Activated naive CD4-positive, alpha-beta T cell treated with anti-CD3 and anti-CD28 coated beads, Interleukin-2, amount 50 U/mL, for 24 hours (primary cell): ENCODE measurements at regions not wholly inside any gene's neighbourhood (a gene's known extent, or its start where the extent isn't known, plus 50 kb on each side); places are given as distances from the start of the nearest gene placed in this dataset.
"Not testable (repeated sequence)": the region's sequence is repeated elsewhere in the genome, so short reads cannot be mapped to it uniquely, and the experiment has no call there.

ENCODE experiments used
- H3K27ac Mint-ChIP-seq: one replicate; pipeline ENCODE4 v1.8.0; 2021; ENCODE audit warnings: mild to moderate bottlenecking, mixed read lengths
- H3K27me3 Mint-ChIP-seq: one replicate; pipeline ENCODE4 v1.8.0; 2021; ENCODE audit warnings: mixed read lengths
- H3K36me3 Mint-ChIP-seq: one replicate; pipeline ENCODE4 v1.8.0; 2021; ENCODE audit warnings: mixed read lengths
- H3K4me1 Mint-ChIP-seq: one replicate; pipeline ENCODE4 v1.8.0; 2021; ENCODE audit warnings: mixed read lengths
- H3K4me3 Mint-ChIP-seq: one replicate; pipeline ENCODE4 v1.8.0; 2021; ENCODE audit warnings: mild to moderate bottlenecking, mixed read lengths
- H3K9me3 Mint-ChIP-seq: one replicate; pipeline ENCODE4 v1.8.0; 2021; ENCODE audit warnings: mixed read lengths

DNA sequence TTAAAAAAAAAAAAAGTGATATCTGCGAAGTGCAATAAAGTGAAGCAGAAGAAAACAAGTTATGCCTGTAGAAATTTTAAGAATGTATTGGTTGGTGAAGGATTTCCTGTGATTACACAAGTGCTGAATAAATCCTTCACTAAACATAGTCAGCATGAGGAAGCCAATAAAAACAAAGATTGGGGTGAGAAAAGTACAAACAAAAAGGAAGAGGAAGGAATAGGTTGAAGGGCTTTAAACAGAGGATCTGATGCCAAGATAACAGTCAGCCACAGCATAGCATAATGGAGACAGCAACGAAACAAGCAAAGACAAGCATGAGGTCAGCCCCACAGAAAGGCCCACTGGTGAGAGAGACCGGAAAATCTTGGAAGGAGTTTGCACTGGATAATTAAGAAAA lies 372.2 kb downstream of the ADAM29 start:
- Mint-ChIP-seq H3K27ac (no peak overlapping the region), H3K36me3 (no peaks in the 10 kb centered on the region), H3K9me3 (peaks cover 12% of the 10 kb centered on the region), H3K4me1 (no peaks in the 10 kb centered on the region), H3K27me3 (no peaks in the 10 kb centered on the region), H3K4me3 (no peak overlapping the region)

DNA sequence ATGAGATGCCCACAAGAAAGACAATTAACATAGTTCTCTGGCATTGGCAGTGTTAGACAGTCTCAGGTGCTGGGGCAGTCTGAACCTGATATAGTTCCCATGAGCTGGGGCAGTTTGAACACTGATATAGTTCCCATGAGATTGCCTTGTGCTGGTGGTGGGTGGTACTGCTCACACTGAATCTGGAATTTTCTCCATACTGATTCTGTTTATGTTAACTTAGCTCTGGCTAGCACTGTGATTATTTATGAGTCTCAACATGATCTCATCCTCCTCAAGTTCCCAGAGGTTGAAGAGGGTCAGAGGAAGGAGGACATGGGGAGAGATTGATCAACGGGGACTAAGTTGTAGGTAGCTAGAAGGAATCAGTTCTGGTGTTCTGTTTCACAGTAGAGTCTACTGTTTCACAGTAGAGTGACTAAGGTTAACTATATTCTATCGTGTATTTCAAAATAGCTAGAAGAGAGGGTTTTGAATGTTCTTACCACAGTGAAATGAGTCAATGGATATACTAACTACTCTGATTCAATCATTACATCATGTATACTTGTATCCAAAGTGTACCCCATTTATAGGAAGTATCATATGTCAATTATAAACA lies 379.9 kb downstream of the ADAM29 start:
- Mint-ChIP-seq H3K36me3 (no peaks in the 10 kb centered on the region), H3K27ac (no peak overlapping the region), H3K4me1 (no peaks in the 10 kb centered on the region), H3K27me3 (no peaks in the 10 kb centered on the region), H3K4me3 (no peak overlapping the region), H3K9me3 (no peaks in the 10 kb centered on the region)

DNA sequence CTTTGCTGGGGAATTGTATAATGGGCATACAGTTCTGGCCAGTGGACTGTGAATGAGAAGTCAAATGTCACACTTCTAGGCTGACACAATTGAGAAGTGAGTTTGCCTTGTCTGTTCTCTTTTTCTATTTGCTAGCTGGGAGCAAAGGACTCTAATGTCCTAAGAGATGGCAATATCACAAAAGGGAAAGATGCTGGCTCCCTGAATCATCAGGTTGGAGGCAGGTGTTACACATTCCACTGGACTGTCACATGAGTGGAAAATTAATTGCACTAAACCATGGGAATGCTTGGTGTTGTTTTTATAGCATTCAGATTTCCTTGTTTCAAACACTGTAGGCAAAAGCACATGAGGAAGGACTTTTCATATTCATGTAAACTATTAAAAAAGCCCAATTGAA lies 388.3 kb downstream of the ADAM29 start:
- Mint-ChIP-seq H3K4me3 (no peak overlapping the region), H3K4me1 (no peaks in the 10 kb centered on the region), H3K36me3 (no peaks in the 10 kb centered on the region), H3K27ac (no peak overlapping the region), H3K27me3 (no peaks in the 10 kb centered on the region), H3K9me3 (no peaks in the 10 kb centered on the region)

DNA sequence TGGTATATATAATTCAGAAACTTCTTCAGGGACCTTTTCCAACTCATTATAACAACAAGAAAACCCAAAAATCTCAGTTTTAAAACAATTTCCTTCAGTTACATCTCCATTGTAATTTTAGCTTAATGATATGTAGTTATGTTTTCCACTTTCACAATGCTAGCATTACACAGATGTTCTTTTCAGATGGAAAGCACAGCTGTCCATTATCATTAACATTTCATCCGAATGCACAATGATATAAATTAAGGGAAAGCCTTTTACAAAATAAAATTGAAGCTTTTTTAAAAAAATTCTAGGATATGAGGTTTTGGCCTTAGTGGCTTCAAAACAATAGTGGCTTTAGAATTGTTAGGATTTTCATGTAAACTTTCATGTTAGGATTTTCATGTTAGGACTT lies 389.2 kb downstream of the ADAM29 start:
- no peak overlapping the region for H3K27ac Mint-ChIP-seq
- H3K27me3 Mint-ChIP-seq = no peaks in the 10 kb centered on the region
- no peaks in the 10 kb centered on the region for H3K9me3 Mint-ChIP-seq
- H3K4me1 Mint-ChIP-seq = no peaks in the 10 kb centered on the region
- no peak overlapping the region for H3K4me3 Mint-ChIP-seq
- H3K36me3 Mint-ChIP-seq = no peaks in the 10 kb centered on the region

DNA sequence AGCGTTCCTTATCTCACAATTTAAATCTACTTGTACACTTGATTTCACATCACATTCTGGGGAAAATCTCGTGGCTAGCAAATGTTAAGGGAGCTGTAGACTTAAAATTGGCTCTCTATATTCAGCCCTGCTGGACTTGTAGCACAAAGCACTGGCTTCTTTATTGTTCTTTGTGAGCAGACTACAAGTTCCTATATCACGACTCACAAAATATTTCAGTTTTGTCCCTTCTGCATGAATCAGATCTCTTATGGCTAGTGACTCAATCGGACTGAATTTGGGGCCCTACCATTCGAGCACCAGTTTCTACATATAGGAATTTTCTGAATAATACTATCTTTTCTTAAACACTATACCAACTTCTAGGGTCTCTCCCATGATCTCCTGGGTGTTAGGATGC lies 390.1 kb downstream of the ADAM29 start:
- no peak overlapping the region for H3K4me3 Mint-ChIP-seq

DNA sequence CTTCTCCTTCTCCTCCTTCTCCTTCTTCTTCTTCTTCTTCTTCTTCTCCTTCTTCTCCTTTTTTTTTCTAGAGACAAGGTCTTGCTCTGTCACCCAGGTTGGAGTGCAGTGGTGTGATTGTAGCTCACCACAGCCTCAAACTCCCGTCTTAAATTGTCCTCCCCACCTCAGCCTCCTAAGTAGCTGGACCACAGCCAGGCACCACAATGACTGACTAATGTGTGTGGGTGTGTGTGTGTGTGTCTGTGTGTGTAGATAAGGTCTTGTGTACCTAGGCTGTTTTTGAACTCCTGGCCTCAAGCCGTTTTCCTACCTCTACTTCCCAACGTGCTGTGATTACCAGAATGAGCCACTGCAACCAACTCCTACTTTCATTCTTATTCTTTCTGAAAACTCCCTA lies 390.9 kb downstream of the ADAM29 start:
- Mint-ChIP-seq H3K9me3 (no peaks in the 10 kb centered on the region), H3K4me3 (no peak overlapping the region), H3K27ac (no peak overlapping the region), H3K27me3 (no peaks in the 10 kb centered on the region), H3K36me3 (no peaks in the 10 kb centered on the region), H3K4me1 (no peaks in the 10 kb centered on the region)

More for the DNA sequence above, 390.1 kb downstream of the ADAM29 start:
- Mint-ChIP-seq H3K36me3 (no peaks in the 10 kb centered on the region), H3K4me1 (no peaks in the 10 kb centered on the region), H3K27me3 (no peaks in the 10 kb centered on the region), H3K9me3 (no peaks in the 10 kb centered on the region), H3K27ac (no peak overlapping the region)

DNA sequence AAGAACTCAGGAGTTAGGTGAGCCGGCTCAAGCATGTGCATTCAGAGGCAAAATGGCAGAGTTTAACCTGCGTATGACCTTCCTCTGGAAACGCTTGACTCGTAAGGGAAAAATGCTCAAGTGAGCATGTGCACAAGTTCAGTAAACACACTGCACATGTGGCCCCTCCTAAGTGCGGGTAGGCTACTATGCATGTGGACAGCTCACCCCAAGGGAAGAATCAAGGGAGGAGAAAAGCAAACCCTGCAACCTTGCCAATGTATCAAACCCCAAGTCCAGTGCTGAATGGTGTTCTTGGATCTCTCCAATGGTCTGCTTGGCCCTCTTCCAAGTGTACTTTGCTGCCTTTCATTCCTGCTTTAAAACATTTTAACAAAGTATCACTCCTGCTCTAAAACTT lies 407.1 kb downstream of the ADAM29 start:
- peaks cover 5% of the 10 kb centered on the region for H3K9me3 Mint-ChIP-seq
- H3K27me3 Mint-ChIP-seq = no peaks in the 10 kb centered on the region
- H3K36me3 Mint-ChIP-seq = no peaks in the 10 kb centered on the region
- H3K27ac Mint-ChIP-seq = no peak overlapping the region
- no peak overlapping the region for H3K4me3 Mint-ChIP-seq
- H3K4me1 Mint-ChIP-seq = no peaks in the 10 kb centered on the region

DNA sequence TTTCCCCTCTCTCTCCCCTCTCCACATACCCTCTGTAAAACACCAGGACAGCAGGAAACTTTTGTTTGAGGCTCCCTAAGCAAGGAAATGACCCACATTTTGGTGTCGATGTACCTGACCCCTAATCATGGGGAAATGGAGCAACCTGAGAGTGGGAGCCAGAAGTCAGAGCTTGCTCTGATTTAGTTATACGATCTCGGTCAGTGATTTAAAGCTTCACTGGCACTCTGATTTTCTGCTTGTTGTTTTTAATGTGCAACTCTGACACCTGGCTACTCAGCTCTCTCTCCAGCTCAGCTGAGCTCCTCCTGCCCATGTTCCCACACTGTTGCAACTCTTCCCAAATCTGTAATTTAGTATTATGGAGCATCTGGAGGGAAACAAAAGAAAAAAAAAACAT lies 408.6 kb downstream of the ADAM29 start:
- peaks cover 5% of the 10 kb centered on the region for H3K9me3 Mint-ChIP-seq
- H3K36me3 Mint-ChIP-seq = no peaks in the 10 kb centered on the region
- H3K4me1 Mint-ChIP-seq = no peaks in the 10 kb centered on the region
- no peaks in the 10 kb centered on the region for H3K27me3 Mint-ChIP-seq
- no peak overlapping the region for H3K27ac Mint-ChIP-seq
- no peak overlapping the region for H3K4me3 Mint-ChIP-seq

DNA sequence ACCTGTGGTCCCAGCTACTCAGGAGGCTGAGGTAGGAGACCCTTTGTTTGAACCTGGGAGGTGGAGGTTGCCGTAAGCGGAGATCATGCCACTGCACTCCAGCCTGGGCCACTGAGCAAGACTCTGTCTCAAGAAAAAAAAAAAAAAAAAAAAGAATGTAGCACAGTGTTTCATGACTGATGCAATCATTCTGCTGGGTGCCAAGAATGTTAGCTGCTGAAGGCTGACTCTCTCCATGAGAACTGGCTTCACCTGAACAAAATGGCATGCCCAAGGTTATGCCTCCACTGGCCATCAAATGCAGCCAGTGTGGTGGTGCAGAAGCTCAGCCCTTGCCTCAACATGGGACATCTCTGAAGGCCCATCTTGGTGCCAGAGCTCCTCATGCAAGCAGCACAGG lies 412.1 kb downstream of the ADAM29 start:
- Mint-ChIP-seq H3K4me1 (no peaks in the 10 kb centered on the region), H3K9me3 (no peaks in the 10 kb centered on the region), H3K4me3 (no peak overlapping the region), H3K36me3 (no peaks in the 10 kb centered on the region), H3K27me3 (no peaks in the 10 kb centered on the region), H3K27ac (no peak overlapping the region)

DNA sequence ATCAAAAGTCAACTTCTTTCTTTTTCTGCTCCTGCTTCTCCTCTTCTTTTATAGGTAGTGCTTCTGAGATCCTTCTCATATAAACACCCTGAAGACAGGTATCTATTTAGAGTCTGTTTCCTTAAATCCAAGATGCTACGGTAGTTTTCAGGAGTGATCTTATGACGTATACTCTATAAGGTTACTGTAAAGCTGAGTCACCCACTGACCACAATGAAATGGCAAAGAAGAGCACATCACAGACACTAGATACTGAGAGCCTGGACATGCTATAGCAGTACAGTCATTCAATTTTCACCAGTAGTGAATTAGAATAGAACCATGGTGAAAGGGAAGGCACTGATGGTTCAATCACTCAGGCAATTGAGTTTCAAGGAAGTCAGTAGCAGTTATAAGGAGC lies 412.5 kb downstream of the ADAM29 start:
- H3K4me3 Mint-ChIP-seq = no peak overlapping the region
- no peak overlapping the region for H3K27ac Mint-ChIP-seq
- no peaks in the 10 kb centered on the region for H3K27me3 Mint-ChIP-seq
- H3K9me3 Mint-ChIP-seq = no peaks in the 10 kb centered on the region
- no peaks in the 10 kb centered on the region for H3K36me3 Mint-ChIP-seq
- no peaks in the 10 kb centered on the region for H3K4me1 Mint-ChIP-seq

DNA sequence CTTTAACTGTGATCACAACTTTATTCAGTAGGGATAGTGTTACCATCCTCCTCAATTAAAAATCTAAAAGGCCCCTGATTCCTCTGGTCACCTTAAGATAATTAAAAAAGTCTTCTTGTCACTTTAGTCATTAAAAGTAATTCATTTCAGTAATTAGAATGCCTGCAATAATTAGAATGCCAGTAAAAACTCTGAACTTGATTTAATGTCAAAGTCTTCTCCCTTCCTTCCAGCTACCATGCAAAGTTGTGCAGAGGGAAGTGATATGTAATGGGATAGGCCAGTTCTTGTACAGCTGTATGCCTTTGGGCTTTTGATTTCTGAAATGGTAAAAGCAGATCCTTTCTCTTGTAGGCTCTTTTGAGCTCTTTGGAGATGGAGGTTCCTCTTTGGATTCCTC lies 417.2 kb downstream of the ADAM29 start:
- no peaks in the 10 kb centered on the region for H3K4me1 Mint-ChIP-seq
- peaks cover 1% of the 10 kb centered on the region for H3K9me3 Mint-ChIP-seq
- H3K27me3 Mint-ChIP-seq = no peaks in the 10 kb centered on the region
- H3K36me3 Mint-ChIP-seq = no peaks in the 10 kb centered on the region
- no peak overlapping the region for H3K4me3 Mint-ChIP-seq
- H3K27ac Mint-ChIP-seq = no peak overlapping the region

DNA sequence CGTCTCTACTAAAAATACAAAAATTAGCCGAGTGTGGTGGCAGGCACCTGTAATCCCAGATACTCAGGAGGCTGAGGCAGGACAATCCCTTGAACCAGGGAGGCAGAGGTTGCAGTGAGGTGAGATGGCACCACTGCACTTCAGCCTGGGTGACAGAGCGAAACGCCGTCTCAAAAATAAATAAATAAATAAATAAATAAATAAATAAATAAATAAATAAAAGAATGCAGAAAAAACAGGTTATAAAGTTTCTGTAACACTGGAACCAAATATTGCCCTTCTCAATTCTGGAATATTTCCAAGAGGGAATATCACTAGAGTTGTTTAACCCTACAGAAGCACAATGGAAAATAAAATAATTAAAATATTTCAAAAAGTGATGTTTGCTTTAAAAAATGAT lies 418.4 kb downstream of the ADAM29 start:
- H3K36me3 Mint-ChIP-seq, H3K4me1 Mint-ChIP-seq, H3K4me3 Mint-ChIP-seq, H3K27me3 Mint-ChIP-seq, H3K27ac Mint-ChIP-seq, H3K9me3 Mint-ChIP-seq: not testable (repeated sequence)

DNA sequence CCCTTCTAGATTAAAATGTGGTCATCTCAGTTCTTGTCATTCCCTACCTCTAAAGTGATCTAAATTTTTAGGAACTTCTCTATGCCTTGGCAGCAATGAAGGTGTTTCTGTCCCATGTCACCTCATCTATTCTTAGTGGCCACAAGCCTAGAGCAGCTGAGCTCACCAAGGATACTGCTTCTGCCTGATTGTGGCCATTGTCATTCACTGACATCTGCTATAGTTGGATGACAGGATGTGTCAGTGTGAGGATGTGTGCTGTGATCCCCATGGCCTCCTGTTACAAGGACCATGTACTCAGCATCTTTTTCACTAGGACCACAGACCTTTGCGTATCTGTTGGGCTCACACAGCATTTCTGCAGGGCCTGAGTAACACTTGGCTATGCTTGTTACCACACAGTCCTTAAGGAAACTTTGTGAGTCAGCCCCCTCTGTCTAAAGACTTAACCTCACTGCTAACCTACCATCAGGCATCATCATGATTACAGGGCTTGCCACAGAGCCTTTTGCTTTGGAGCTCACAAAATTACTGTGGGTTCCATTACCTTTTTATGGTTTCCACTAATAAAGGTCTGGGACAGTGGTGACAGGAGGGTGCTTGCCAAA lies 421.0 kb downstream of the ADAM29 start:
- no peaks in the 10 kb centered on the region for H3K27me3 Mint-ChIP-seq
- H3K27ac Mint-ChIP-seq = no peak overlapping the region

DNA sequence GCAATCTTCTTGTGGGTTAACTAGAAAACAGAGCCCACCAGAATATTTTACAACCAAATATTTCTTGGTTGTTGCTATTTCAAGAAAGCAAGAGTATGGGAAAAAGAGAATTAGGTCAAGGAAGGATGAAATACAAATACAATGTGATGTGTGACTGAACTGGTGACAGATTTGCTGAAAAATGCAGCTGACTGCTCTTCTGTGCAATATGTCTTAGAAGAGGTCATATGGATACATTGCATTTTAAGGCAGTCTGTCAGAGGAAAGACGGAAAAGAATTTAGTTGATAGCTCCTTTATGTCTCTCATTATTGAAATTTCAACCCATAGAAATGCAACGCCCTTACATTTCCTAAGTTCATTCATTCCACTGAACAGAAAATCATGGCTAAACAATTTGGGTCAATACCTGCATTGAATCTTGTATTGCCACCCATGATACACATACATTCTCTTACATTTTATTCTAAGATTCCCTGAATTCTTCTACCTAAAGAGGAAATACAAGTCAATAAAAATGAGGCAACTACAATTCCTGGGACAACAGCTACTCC lies 423.1 kb downstream of the ADAM29 start:
- Mint-ChIP-seq H3K9me3 (peaks cover 12% of the 10 kb centered on the region), H3K27ac (no peak overlapping the region), H3K4me3 (no peak overlapping the region)

More for the DNA sequence above, 421.0 kb downstream of the ADAM29 start:
- Mint-ChIP-seq H3K4me3 (no peak overlapping the region), H3K4me1 (no peaks in the 10 kb centered on the region), H3K36me3 (no peaks in the 10 kb centered on the region), H3K9me3 (peaks cover 8% of the 10 kb centered on the region)

DNA sequence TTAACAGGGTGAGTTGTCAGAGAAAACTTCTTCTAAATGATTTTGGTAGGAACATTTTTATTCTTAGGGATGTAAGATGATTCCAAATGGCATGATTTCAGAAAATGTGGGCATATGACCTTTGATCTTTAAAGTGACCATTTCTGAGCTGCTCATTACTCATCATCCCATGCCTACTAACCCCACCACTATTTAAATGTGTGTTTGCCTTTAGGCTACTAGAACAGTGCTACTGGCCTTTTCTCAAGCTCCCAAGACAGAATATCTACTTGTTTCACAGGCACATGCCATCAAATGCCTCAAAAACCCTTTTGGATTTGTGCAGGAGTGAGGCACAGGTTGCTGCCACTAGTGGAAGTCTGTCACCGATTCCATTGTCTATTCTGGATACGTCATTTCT lies 428.2 kb downstream of the ADAM29 start:
- H3K36me3 Mint-ChIP-seq = no peaks in the 10 kb centered on the region
- no peaks in the 10 kb centered on the region for H3K4me1 Mint-ChIP-seq
- peaks cover 4% of the 10 kb centered on the region for H3K9me3 Mint-ChIP-seq

More for the DNA sequence above, 423.1 kb downstream of the ADAM29 start:
- no peaks in the 10 kb centered on the region for H3K4me1 Mint-ChIP-seq
- no peaks in the 10 kb centered on the region for H3K27me3 Mint-ChIP-seq
- H3K36me3 Mint-ChIP-seq = no peaks in the 10 kb centered on the region

DNA sequence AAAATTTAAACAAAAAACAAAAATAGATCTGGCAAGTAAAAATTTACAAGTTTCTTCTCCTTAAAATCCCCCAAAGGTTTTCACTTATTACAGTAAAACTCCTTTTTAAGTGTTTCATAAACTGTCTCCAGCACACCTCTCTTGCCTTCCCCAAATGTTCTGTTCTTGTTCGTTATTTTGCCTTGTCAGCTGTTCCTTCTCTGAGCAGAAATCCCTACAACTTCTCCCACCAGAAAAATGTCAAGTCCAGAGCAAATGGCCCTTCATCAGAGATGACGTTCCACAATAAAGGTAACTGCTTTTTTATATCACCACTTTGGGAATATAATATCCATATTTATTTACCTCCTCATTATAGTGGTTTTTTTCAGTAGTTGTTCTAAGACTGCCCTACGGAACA lies 432.1 kb downstream of the ADAM29 start:
- H3K9me3 Mint-ChIP-seq = no peaks in the 10 kb centered on the region
- no peak overlapping the region for H3K4me3 Mint-ChIP-seq
- H3K27me3 Mint-ChIP-seq = no peaks in the 10 kb centered on the region
- H3K27ac Mint-ChIP-seq = no peak overlapping the region
- H3K36me3 Mint-ChIP-seq = no peaks in the 10 kb centered on the region
- H3K4me1 Mint-ChIP-seq = no peaks in the 10 kb centered on the region

More for the DNA sequence above, 428.2 kb downstream of the ADAM29 start:
- H3K27me3 Mint-ChIP-seq = no peaks in the 10 kb centered on the region
- no peak overlapping the region for H3K27ac Mint-ChIP-seq
- H3K4me3 Mint-ChIP-seq = no peak overlapping the region

DNA sequence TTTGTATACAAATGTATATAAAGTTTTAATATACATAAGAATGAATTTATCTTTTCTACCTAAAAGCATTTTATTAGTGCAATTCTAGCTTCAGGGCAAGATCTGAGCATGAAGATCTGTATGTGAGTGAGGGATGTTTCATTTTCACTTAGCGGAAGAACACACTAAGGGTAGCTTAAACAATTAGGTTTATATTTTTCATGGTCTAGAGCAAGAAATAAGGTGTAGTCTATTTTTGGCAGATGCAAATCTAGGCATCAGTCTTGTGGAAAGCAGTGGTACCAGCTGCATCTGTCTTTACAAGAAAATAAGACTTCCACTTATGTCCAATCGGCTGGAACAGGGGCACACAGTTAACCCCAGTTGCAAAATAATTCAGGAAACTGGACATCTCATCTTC lies 433.3 kb downstream of the ADAM29 start:
- H3K27ac Mint-ChIP-seq = no peak overlapping the region
- H3K27me3 Mint-ChIP-seq = no peaks in the 10 kb centered on the region
- no peaks in the 10 kb centered on the region for H3K9me3 Mint-ChIP-seq
- no peaks in the 10 kb centered on the region for H3K4me1 Mint-ChIP-seq
- no peaks in the 10 kb centered on the region for H3K36me3 Mint-ChIP-seq
- no peak overlapping the region for H3K4me3 Mint-ChIP-seq
